C4-2B (cell line): ENCODE measurements at regions not wholly inside any gene's neighbourhood (a gene's known extent, or its start where the extent isn't known, plus 50 kb on each side); places are given as distances from the start of the nearest gene placed in this dataset.

ENCODE experiments used
- ZFX ChIP-seq: fragments of 450-650 bp; IDR thresholded peaks from 2 replicates; pipeline ENCODE4 v1.6.1; 2017
- TF ChIP-seq, protein P1 (sequence below): fragments of 450-650 bp; conservative IDR thresholded peaks from 2 replicates; pipeline ENCODE4 v1.5.1; 2017; ENCODE audit warnings: mild to moderate bottlenecking

DNA sequence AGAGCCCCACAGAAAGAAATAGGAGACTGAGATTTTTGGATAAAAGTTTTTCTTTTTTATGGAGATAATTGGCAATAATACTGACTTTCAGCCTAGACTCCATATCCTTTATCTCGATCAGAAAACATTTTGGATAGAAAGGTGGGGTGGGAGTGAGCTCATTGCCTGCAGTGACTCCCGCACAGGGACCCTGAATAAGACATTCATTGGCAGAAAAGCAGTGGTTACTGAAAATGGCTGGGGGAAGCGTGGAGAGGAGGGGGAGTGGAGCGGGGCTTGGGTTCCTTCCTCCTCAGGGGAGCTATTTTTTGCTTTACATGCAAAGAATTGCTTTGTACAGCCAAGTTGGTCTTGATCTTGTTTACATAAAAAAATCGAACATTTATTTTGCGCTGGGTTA is 90.4 kb upstream of the BMPER start:
- TF ChIP-seq, protein P1, sequence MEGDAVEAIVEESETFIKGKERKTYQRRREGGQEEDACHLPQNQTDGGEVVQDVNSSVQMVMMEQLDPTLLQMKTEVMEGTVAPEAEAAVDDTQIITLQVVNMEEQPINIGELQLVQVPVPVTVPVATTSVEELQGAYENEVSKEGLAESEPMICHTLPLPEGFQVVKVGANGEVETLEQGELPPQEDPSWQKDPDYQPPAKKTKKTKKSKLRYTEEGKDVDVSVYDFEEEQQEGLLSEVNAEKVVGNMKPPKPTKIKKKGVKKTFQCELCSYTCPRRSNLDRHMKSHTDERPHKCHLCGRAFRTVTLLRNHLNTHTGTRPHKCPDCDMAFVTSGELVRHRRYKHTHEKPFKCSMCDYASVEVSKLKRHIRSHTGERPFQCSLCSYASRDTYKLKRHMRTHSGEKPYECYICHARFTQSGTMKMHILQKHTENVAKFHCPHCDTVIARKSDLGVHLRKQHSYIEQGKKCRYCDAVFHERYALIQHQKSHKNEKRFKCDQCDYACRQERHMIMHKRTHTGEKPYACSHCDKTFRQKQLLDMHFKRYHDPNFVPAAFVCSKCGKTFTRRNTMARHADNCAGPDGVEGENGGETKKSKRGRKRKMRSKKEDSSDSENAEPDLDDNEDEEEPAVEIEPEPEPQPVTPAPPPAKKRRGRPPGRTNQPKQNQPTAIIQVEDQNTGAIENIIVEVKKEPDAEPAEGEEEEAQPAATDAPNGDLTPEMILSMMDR, result no peak
- no peak for TF ChIP-seq ZFX
